ENCODE measurements at regions not wholly inside any gene's neighbourhood (a gene's known extent, or its start where the extent isn't known, plus 50 kb on each side); places are given as distances from the start of the nearest gene placed in this dataset.
"Not testable (repeated sequence)": the region's sequence is repeated elsewhere in the genome, so short reads cannot be mapped to it uniquely, and the experiment has no call there.

GRCh38 chr15:31222773-31223341, 103.8 kb upstream of the KLF13 start:
- no peak for DNase-seq

GRCh38 chr15:31223478-31224350, 102.9 kb upstream of the KLF13 start:
- DNase-seq = no peak

- not testable (repeated sequence) for DNase-seq
These were observed 102.0 kb upstream of the KLF13 start for GRCh38 chr15:31224661-31225060.

DNA sequence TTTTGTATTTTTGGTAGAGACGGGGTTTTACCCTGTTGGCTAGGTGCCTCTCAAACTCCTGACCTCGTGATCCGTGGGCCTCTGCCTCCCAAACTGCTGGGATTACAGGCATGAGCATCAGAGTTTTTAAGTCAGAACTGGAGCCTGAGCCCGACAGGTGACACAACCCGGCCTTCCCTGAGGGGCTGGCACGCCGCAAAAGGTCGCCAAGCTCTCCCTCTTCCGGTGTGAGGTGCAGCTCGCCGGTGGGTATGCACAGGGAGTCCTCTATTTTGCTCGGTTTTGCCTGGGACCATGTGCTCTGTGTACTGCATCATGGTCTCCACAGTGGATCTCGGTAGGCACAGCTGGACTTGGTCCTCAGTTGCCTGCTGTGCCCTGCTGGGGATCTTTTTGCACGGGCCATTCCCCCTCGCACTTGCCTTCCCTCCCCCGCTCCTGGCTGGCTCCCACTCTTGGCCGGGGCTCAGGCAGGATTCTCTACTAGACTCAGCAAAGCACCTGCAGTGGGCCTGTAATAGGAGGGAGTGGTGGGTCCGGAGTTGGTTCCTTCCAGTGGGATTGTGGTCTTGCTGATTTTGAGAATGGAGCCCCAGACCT, 101.2 kb upstream of the KLF13 start:
- no peak for DNase-seq

- DNase-seq = no peak
These were observed 100.6 kb upstream of the KLF13 start for GRCh38 chr15:31226021-31226420.

DNA sequence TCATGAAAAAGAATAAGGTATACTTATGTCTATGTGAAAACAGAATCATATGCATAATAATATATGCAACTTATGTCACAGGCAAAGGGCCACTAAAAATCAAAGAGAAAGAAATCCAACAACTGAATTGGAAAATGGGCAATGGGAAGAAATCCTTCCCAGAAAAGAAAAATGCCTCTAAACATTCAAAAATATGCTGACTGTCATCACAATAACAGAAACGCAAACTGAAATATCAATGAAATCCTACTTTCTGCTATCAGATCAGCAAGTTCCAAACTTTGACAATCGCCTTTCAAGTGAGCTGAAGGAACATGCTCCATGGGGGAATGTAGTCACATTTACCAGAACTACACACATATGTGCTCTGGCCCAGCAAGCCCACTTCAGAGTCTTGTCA, 99.4 kb upstream of the KLF13 start:
- no peak for DNase-seq

DNA sequence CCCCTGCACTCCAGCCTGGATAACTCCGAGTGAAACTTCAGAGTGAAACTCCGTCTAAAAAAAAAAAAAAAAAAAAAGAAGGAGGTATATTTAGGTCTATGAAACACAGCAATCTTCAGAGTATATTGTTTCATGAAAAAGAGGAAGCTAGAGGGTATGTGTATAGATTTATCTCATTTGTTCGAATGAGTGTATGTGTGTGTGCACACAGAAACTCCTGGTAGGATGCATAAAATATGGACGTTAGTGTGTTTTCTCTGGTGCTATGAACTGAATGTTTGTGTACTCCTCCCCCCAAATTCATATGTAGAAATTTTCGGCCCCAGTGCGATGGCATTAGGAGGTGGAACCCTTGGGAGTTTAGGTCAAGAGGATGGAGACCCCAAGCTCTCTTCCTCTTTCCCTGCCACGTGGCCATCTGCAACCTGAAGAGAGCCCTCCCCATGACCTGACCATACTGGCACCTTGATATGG, 98.6 kb upstream of the KLF13 start:
- DNase-seq = no peak

GRCh38 chr15:31228980-31229826, 97.4 kb upstream of the KLF13 start:
- no peak for DNase-seq

DNA sequence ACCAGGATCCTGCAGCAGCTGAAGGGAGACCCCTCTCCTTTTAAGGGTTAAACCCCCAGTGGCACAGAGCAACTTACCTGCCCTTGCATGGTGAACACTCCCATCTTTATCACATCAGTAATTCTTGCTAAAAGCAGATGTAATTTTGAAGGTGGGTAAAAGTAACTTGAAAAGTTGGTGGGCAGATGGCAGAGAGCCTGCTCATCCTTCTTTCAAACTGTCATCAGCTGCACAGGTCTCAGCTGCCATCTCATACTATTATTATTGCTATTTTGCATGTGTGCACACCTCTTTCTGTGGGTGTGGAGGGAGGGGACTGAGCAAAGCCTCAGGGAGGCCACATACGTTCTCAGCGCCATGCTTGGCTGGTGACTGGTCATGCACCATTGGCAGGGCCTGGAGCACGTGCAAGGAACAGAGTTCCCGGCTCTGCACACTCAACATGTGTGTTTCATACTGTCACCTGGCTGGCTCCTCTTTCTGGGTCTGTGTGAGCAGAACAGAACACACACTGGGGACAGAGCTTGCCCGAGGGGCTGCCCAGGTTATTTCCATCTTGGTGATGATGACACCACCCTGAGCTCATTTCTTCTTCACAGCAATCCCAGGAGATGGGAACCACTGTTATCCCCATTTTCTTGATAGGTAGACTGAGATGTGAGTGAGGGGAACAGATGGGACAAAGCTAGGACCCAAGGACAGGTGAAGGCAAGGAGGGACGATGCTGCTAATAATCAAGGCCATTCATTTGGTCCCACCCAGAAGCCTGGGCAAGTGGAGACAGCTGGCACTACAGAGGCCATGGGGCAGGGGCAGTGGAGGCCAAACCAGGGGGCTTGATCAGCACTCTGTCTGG, 95.8 kb upstream of the KLF13 start:
- DNase-seq = no peak

DNA sequence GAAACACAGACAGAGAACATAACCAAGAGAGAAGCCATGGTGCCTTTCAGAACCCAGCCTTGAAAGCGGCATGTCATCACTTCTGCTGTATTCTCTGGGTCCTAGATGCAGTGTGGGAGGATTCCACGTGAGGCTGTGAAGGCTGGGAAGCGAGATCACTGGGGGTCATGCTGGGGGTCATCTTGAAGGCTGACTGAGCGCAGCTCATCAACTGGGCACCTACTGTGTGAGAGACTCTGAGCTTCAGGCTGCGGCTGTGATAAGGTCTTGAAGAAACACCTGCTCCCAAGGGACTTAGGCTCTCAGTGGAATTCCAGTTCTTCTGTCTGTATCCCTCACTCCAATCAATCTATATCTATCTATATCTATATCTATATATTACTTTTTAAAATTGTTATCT, 91.8 kb upstream of the KLF13 start:
- no peak for DNase-seq

DNA sequence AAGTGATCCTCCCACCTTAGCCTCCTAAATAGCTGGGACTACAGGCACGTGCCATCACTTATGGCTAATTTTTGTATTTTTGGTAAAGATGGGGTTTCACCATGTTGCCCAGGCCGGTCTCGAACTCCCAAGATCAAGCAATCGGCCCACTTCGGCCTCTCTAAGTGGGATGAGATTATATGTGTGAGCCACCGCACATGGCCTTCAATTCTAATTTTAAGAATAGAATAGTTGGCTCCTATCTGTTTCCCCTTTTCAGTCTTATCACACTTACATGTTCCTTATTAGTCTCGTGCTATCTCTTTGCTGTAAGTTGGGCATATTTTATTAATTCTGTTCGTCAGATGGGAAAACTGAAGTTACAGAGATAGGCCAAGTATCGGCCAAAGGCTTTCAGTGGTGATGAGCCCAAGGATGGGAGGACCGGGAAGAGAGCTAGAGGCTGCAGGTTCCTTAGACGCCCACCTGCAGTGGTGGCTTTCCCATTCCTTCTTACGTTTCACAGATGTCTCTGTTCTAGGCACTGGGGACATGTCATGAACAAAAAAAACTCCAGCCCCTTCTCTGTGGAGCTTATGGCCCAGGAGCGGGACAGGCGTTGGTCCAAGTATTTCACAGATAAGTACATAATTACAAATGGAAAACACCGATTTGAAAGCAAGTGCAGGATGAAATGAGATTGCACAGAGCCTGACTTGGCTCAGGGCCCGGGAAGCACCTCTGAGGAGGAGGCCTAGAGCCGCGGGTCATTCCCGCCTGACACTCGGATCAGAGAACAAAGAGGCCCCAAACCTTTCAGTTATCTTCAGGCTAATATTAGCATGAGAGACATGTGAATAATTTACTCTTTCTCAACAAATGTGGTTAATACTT, 91.1 kb upstream of the KLF13 start:
- DNase-seq = no peak

DNA sequence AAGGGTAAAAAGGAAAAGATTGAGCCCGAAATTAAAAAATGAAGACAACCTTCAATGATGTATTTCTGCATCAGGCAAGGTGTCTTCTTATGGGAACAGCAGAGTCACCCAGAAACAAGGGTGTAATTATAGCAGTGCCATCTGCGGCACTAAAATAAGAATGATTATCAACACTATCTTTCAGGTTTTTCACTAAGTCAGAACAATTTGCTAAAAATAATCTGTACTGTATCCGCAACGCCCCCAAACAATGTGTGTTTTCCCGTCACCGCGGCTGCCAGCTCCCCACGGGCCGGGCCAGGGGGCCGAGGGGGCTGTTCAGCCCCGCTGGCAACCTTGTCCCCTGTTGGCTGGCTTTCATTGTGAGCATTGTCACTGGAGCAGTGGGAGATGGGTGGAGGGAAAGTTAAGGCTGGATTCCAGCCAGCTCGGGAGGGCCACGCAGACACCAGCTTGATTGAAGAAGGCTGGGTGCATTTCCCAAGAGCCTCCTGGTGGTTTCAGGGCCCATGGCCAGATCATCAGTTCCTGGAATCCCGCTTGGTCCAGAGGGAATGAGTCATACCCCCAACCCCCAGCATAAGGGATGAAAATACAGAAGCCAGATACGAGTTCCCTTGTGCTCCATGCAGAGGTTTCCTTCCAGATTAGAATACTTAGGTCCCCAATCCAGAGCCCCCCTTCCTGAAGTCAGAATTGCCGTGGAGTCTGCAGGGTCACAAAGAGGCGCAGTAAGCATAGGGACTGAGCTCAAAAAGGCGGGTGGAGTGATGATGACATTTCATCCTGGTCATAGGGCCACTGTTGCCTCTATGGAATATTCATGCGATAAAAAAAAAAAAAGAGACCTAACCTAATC, 90.2 kb upstream of the KLF13 start:
- DNase-seq = no peak

- no peak for DNase-seq
These were observed 89.7 kb upstream of the KLF13 start for GRCh38 chr15:31237043-31237324.

DNA sequence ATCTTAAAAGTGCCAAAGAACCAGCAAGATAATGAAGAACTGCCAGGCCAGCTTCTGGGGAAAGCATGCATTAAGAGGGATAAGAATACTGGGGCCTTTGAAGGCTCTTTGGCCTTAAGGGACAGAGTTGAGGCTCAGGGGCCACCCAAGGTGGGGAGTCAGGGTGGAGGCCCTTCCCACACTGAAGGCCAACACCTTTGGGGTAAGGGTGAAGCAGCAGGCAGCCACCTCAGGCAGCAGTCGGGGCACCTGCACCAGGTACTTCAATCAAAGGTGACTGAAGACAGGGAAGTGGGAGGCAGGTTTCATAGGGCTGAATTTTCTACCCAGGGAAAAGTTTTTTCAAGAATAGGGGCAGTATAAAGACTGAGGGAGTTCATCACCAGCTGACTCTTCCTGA, 87.7 kb upstream of the KLF13 start:
- DNase-seq = no peak

GRCh38 chr15:31239409-31239808, 87.2 kb upstream of the KLF13 start:
- no peak for DNase-seq

- peak; percentile 29 for DNase-seq
These were observed 84.6 kb upstream of the KLF13 start for GRCh38 chr15:31241888-31242522.

DNA sequence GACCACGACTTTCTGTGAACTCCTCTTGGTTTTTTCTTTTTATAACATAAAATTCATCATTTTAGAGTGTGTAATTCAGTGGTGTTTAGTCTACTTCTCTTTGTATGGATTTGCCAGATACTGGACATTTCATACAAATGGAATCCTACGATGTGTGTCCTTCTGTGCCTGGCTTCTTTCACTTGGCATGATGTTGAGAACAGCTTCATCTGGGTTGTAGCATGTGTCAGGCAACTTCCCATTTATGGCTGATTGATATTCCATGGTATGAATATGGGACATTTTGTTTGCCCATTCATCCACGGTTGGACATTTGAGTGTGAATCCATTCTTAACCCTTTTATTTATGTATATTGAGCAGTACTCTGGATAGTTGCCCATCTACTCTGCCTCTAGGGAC, 82.7 kb upstream of the KLF13 start:
- no peak for DNase-seq

- DNase-seq = no peak
These were observed 81.4 kb upstream of the KLF13 start for GRCh38 chr15:31245135-31245689.

GRCh38 chr15:31245756-31246155, 80.9 kb upstream of the KLF13 start:
- DNase-seq = no peak

GRCh38 chr15:31247404-31247803, 79.2 kb upstream of the KLF13 start:
- no peak for DNase-seq

All from CD4-positive, alpha-beta T cell treated with Interleukin-6 for 4 hours (primary cell).